GM18907 (cell line): ENCODE measurements at regions not wholly inside any gene's neighbourhood (a gene's known extent, or its start where the extent isn't known, plus 50 kb on each side); places are given as distances from the start of the nearest gene placed in this dataset.

Experiments
- ATAC-seq: cut with Tn5 transposase; IDR thresholded peaks from one replicate; pipeline ENCODE4 v1.9.1; 2021; ENCODE audit warnings: mild to moderate bottlenecking, moderate library complexity; ENCODE audit not compliant: unreplicated experiment

DNA sequence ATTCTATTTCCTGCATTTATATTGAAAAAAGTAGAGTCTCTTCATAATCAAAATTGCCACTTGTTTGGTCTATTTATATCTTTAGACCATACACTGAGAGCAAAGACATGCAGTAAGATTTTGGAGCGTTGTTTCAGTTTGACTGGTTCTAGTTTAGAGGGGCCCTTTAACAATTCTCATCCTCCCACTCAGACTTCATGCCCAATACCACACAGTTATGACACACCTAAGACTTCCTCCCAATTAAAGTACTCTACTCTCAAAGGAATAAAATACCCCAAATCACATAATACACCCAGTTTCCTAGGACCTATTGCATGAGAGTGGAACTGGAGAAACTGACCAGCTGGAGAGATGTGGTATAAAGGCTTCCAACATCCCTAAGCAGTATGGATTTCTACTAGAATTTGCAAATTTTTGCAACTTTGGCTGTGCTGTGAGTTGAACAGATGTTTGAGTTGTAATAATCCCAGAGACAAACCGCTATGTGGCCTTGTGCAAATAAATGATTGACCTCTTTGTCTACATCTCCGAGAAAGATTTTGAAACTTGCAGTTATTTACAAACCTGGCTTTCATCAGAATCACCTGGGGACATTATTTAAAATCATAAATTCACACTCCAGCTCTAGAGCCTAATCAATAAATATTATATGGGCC, 170.0 kb upstream of the ROBO2 start:
- ATAC-seq: no peak

DNA sequence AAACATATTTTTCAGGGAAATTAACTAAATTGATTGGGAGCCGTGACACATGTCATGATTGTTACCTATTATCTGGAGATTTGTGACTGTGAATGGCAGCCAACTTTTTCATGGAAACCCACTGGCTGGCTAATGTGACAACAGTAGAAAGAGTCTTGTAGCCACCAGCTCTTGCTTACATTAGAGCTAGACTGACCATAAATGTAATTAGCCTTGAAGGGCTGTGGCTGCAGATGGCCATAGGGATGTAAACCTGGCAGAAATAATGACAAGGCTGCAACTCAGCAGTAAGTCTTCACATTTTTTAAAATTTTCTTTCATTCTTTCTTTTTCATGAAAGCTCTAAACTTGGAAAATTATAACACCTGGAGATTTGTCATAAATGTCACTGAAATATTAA, 168.2 kb upstream of the ROBO2 start:
- no peak for ATAC-seq

DNA sequence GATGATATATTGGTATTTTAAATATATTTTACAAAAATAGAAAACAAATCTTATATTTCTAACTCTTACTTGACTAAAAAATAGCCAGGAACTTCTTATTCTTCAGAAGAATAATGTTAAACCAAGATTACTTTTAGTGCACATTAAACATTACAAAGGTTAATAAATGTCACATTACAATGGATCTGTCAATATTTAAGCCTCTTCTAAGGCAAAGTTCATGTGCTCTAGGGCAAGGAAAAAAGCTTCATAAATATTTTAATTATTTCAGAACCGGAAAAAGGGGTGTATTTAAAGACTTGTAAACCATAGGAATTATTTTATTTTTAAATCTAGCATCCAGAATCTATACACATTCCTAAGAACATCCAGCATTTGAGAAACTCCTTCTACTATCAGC, 166.9 kb upstream of the ROBO2 start:
- no peak for ATAC-seq

DNA sequence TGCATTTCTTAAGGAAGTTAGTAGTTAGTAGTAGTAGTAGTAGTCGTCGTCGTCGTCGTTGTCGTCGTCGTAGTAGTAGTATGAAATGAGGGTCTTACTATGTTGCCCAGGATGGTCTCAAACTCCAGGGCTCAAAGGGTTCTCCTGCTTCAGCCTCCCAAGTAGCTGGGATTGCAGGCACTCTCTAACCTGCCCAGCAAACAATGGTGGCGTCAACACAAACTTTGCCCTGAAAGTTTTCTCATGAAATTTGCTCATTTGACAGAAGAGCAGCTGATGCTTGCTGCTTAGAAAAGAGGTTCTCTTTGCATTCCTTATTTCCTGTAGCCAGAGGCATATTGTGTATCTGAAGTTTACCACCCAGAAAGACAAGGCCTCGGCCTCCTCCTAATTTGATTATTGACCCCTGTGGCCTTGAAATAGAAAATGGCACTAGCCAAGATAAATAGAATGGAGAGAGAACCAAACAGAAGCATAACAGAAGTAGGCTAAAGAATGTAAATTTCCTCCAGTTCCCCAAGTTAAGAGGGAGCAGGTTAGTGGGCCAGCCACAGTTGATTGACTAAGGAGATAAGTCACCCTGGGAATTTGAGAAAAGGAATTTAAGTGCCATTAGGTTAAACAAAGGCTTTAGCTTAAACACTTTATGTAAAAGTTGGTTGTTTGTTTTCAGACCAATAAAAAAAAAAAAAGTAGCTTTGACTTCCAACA, 166.2 kb upstream of the ROBO2 start:
- ATAC-seq: no peak

DNA sequence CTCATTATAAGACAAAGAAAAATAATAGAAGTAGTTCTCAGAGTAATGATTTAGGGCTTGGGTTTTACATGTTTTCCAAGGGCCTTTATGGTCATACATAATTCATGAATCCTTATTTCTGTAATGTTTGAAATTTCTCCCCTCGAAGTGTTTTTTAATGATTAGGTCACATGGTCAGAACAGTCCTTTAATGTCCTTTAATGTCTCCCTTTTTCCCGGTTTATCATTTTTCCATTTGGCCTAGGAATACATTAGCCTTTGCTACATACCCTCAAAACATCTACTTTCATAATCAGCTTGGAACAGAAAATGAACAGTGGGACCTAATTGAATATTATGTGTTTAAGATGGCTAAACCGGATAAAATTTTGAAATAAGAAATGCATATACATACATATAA, 159.9 kb upstream of the ROBO2 start:
- no peak for ATAC-seq

DNA sequence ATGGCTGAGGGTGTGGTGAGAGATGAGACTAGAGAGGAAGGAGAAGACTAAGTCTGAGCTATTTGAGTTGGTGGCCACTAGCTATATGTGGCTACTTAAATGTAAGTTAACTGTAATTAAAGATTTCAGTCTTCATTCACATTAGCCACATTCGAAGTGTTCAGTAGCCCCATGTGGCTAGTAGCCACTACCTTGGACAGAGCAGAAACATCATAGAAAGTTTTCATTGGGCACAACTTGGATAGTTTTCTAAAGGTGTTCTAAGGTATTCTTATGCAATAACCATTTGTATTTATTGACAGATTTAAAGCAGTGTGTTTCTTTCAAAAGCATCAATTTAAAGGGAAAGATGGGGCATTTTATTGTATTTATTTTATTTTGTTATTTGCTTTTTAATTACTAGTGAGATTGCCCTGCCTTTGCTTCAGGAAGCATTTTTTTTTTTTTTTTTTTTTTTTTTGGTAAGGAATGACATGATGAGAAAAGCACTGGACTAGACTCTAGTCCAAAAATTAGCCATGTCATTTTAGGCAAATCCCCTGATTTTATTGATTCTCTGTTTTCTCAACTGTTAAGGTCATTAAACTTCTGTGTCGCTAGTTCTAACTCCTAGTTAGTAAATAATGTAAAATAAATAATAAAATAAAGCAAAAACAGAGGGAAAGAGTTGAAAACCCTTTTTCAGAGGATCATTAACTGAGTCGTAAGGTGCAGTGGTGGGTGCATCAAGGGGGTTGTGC, 153.0 kb upstream of the ROBO2 start:
- no peak for ATAC-seq

DNA sequence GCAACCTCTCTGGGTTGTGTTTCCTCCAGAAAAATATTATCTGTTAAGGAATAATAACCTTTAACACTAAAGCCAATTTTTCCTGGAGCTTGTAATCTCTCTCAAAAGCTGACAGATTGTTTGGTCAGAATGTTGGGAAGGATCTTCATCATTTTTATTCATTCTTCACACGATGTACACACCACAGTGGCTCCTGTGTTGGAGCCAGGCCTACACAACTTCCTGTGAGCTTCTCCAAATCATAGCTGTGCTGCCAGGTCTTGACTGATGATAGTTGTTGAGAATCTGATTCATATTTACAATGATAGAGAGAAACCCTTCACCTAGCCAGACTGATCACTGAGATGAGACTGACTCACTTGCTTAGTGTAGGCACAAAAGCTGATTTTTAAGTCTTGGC, 151.0 kb upstream of the ROBO2 start:
- ATAC-seq: no peak

DNA sequence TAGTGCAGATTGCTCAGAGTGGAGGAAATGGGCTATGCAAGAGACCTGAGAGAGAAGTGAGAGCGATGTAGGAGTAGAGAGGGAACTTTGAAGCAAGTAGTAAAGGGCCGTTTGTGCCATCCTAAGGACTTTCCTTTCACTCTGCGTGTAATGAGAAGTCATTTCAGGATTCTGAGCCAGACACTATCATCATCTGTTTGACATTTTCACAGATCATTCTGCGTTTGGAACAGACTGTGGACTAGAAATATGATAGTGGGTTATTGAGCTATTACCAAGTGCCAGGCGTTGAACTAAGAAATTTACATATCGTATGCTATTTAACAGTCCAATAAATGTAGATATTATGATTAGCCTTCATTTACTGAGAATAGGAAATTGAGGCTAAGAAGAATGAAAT, 150.0 kb upstream of the ROBO2 start:
- no peak for ATAC-seq

DNA sequence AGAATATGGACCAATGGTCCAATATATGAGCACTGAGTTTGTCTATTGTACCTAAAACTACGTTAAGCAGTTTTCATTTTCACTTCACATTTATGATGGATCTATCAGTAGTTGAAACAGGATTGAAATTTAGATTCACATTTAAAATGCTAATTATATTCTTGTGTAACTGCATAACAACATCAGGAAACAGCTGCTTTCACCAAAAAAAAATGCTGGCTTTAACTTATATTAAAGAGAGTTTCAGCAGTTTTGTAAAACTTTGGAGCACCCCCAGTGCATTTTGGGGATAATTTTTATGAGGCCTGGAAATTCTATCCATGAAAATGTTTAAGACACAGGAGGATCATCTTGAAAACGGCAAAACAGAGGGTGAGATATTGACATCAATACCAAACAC, 142.8 kb upstream of the ROBO2 start:
- no peak for ATAC-seq

DNA sequence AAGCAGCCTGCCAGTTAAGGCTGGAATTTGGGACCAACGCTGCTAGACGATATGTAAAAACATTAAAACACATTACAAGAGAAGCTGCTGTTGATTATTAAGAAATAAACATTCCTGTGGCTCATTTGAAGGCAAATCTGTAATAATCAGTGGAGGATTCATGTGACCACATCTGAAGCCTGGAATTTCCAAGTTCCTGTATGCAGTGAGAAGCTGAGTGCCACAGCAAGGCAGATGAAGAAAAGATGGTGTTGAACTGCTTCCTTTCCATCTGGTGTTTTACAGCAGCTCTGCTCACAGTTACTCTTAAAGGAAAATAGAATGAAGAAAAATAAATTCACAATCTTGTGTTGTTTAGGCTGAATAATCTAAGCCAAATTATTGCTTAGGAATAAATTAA, 139.3 kb upstream of the ROBO2 start:
- ATAC-seq: no peak

DNA sequence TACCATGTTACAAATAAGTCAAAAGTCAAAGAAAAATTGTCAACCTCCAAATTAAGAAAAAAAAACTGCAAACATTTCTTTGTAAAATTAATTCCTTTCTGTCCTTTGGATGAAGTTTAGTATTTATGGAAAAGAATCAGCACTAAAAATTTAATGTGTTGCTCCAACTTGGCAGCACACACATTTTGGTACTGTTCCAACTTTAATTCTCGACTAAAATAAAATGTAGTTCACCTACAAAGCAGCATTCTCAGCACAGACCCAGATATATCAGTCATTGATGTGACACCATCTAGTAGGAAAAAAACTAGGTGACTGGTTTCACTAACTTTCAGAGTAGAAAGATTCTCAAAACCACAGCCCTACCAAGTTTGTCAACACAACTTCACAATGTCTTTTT, 131.7 kb upstream of the ROBO2 start:
- ATAC-seq: no peak

DNA sequence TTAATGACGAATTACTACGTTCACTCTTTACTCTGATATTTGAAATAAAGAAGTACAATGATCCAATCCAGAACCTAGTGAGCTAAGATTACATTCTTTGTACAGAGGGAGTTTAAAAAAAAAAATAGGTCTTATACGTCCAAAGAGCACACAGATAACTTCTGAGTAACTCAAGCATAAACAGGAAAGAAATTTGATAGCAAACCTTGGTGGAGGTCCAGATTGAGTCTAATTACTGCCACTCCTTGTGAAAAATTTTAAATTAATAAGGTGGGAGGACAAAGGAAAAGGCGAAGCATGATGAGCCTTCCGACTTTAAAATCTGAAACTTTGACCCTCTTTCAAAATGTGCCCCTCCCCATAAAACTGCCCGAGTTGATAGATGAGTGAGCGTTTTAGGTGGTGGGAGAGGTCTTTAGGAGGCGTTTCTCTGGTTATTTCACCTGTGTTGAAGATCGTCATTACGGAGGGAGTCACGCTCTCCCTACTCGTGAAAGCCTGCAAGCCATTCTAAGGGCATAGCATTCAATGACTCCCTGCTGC, 127.0 kb upstream of the ROBO2 start:
- no peak for ATAC-seq

DNA sequence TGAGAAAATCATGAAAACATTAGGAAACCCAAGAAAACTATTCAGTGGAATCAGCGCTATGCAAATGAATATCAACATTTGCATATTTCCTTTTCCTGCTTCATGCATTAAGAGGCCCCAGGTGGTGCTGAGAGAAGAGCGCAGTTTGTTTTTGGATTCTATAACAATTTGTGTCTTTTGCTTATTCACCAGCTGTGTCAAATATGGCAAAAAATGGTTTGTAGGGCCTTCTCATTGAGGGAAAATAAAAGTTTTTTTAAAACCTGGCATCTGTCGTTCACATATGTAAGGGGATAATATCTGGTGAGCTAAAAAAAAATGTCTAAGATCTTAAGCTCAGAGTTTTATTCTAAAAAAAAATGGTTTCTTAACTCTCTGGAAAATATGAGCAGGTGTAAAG, 122.5 kb upstream of the ROBO2 start:
- ATAC-seq: no peak

DNA sequence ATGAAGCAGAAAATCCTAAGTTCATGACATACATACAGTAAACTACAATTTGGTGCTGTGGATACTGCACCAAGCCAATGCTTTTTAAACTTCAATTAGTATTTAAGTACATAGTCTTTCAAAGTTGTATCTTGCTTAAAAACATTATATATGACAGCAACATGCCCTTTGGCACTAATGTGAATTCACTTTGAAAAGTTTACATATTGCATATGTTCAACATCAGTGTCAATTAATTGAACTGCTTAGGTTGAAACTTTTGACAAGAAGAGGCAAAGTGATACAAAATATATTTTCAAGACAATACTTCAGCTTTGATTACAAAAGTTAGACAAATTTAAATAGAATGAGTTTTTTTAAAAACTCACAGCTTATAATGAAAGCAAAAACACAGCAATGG, 119.4 kb upstream of the ROBO2 start:
- no peak for ATAC-seq

DNA sequence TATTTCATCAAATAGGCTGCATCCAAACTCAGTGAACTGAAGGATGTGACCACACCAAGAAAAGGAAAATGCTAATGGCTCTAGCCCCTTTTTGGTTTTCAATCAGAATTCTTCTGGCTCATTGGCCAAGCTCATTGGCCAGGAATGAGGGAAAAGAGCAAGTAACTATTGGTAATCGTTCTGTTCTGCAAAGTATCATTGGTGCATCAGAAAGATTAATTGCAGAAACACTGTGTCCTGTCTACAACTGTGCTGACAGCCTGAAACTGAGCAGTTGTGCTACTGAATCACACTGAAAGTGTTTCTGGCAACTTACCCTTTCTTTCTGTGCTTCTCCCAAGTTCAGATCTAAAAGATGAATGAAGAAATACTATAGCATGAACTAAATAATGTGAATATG, 116.4 kb upstream of the ROBO2 start:
- ATAC-seq: no peak

DNA sequence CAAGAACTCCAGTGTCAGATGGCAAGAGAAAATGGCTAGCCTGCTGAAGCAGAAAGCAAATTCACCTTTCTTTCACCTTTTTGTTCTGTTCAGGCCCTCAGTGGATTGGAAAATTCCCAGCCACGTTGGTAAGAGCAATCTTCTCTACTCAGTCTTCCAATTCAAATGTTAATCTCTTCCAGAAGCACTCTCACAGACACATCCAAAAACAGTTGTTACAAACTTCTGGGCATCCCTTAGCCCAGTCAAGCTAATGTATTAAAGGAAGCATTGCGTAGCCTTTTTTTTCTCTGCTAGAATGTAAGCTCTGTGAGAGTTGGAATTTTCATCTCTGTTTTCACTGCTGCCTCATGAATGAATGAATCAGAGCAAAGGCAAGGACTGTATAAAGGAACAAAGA, 109.2 kb upstream of the ROBO2 start:
- ATAC-seq: no peak

DNA sequence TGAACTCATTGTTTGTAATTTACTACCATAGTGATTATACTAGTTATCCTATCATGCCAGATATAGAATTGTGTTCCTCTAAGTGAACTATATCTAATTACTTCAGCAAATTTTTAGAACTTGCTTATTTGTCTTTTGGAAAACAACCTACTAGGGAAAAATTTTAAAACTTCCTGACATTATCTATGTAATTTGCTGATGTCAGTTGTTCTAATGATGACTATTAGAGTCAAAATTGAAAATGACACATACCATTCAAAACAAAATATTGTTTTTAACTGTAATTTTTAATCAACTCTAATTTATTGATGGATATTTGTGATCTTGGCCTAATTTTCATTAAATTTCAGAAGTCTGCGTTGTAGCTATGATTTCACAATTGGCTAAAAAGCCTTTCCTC, 106.7 kb upstream of the ROBO2 start:
- ATAC-seq: no peak

DNA sequence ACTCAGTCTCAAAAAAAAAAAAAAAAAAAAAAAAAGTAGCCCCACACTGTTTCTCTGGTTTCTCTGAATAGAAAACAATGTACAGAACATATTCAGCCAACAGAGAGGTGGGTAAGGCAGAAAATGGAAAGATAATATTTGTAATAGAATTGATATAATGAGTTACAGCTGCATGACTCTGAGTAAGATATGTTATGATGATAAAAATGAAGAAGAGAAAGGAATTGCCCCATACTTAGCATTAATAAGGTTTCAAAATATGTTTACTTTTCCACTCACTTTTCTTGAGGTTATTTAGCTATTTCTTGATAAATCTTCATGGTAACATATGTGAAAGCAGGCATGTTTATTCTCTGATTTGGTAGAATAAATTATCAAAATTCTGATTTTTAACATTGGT, 100.9 kb upstream of the ROBO2 start:
- no peak for ATAC-seq

DNA sequence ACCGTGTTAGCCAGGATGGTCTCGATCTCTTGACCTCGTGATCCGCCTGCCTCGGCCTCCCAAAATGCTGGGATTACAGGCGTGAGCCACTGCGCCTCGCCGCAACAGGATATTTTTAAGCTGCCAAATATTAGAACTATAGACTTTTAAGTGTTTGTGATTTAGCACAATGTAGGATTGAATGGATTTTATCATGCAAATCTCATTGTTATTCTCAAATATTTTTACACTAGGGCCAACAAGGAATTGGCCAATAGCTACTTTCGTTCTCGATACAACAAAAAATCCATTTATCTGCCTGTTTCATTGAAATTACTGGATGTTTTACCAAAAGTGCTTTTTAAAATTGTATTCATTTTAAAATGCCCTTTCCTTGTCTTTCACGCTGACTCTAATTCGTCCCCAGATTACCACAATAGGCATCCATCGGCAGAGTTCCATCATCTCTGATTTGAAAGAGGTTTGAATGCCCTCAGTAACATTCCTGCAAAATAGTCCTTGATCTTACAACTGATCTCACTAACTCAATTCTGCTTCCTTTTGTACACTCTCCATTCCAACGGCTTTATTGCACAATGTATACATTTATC, 99.6 kb upstream of the ROBO2 start:
- ATAC-seq: no peak

DNA sequence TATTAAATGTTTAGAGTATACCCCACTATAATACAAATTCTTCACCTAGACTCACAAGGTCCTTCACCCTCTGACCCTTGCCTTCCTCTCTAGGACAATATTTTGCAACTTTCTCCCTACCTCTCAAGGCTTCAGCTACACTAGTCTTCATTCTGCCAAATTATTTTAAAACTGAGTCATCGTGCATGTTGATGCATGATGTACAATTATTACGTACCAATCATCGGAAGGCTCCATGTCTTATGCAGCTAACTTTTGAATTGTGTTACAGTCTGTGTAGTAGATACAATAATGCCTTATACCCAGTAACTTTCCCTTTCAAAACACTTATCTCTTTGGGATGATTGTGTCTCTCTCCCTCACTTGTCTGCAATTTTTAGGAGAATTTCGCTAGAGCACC, 98.5 kb upstream of the ROBO2 start:
- no peak for ATAC-seq

DNA sequence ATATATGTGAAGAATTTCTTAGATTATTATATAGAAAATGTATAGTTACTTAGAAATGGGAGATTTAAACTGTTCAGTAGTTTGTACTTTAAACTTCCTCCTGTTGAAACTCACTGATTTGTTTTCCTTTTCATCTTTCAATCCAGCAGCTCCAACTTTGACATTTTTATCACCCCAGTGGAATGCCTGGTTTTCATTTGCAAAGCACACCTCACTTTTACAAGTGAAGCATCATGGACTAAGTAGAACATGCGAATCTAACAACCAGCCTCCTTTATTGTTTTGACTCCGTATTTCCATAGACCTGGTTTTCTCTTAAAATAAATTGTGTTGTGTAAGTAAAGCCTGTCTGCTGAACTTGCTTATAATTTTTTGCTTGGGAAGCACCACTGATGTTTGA, 97.8 kb upstream of the ROBO2 start:
- ATAC-seq: no peak

DNA sequence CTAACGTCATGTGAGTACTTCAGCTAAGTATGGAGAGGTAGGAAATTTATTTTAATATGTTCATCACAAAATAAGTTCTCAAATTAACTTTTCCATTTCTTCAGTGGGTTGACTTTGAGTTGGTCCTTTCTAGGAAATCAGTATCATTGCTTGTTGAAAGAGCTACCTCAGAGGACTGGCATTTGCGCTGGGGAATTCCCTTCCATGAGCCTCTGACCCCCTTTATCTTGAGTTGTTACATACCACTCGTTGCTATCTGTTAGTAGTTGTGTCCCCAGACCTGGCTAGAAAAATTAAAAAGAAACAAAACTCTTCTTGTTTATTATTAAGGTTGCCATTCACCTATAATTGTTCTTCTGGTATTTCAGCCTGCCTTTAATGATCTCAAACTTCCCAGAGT, 96.8 kb upstream of the ROBO2 start:
- ATAC-seq: no peak
